ENCODE measurements at regions not wholly inside any gene's neighbourhood (a gene's known extent, or its start where the extent isn't known, plus 50 kb on each side); places are given as distances from the start of the nearest gene placed in this dataset.

GRCh38 chr4:64883087-64883807, 474.0 kb upstream of the TECRL start:
- H3K27ac ChIP-seq (ENCODE audit: low read depth in 2 of 2, low read length in 2 of 2), result no peak overlapping the region
- no peak overlapping the region for H3K9ac ChIP-seq (ENCODE audit: low read length in 3 of 3)
- H3K4me1 ChIP-seq (ENCODE audit: control insufficient read depth in 2 of 3, insufficient read depth in 2 of 3, low read depth in 1 of 3, low read length in 3 of 3), result no peaks in the 10 kb centered on the region
- no peak for TF ChIP-seq CTCF (IDR thresholded peaks at IDR 0.05; ENCODE audit: borderline replicate concordance, extremely low read depth, insufficient read depth)
- intact Hi-C loops (cut with DNase I), result no loop called here
- no peaks in the 10 kb centered on the region for H3K36me3 ChIP-seq (ENCODE audit: control insufficient read depth in 2 of 3, insufficient read depth in 3 of 3, low read length in 3 of 3)
- no peaks in the 10 kb centered on the region for H3K9me3 ChIP-seq (ENCODE audit: control insufficient read depth in 2 of 3, insufficient read depth in 1 of 3, low read length in 3 of 3)
- DNase-seq (peak in 2 of 5 donors; percentile 46 to 60), FAIRE-seq (no peak)
- no peaks in the 10 kb centered on the region for H3K27me3 ChIP-seq (ENCODE audit: control insufficient read depth, insufficient read depth, low read length)
- no peak overlapping the region for H3K4me3 ChIP-seq (ENCODE audit: low read length in 3 of 3)

- no peak for TF ChIP-seq CTCF (IDR thresholded peaks at IDR 0.05; ENCODE audit: borderline replicate concordance, extremely low read depth, insufficient read depth)
- intact Hi-C loops (cut with DNase I), result no loop called here
- Histone ChIP-seq H3K4me1 (ENCODE audit: control insufficient read depth in 2 of 3, insufficient read depth in 2 of 3, low read depth in 1 of 3, low read length in 3 of 3) (no peaks in the 10 kb centered on the region), H3K9me3 (ENCODE audit: control insufficient read depth in 2 of 3, insufficient read depth in 1 of 3, low read length in 3 of 3) (no peaks in the 10 kb centered on the region), H3K27ac (ENCODE audit: low read depth in 2 of 2, low read length in 2 of 2) (no peak overlapping the region), H3K9ac (ENCODE audit: low read length in 3 of 3) (no peak overlapping the region), H3K4me3 (ENCODE audit: low read length in 3 of 3) (no peak overlapping the region), H3K36me3 (ENCODE audit: control insufficient read depth in 2 of 3, insufficient read depth in 3 of 3, low read length in 3 of 3) (no peaks in the 10 kb centered on the region), H3K27me3 (ENCODE audit: control insufficient read depth, insufficient read depth, low read length) (no peaks in the 10 kb centered on the region)
- FAIRE-seq, result no peak
- DNase-seq, result no peak
These were observed 473.2 kb upstream of the TECRL start for GRCh38 chr4:64882311-64883086.

GRCh38 chr4:64880557-64880956, 471.3 kb upstream of the TECRL start:
- no peak for TF ChIP-seq CTCF (IDR thresholded peaks at IDR 0.05; ENCODE audit: borderline replicate concordance, extremely low read depth, insufficient read depth)
- no peak for FAIRE-seq
- H3K4me1 ChIP-seq (ENCODE audit: control insufficient read depth in 2 of 3, insufficient read depth in 2 of 3, low read depth in 1 of 3, low read length in 3 of 3), result no peaks in the 10 kb centered on the region

More at GRCh38 chr4:64880557-64880956, 471.3 kb upstream of the TECRL start:
- no peaks in the 10 kb centered on the region for H3K27me3 ChIP-seq (ENCODE audit: control insufficient read depth, insufficient read depth, low read length)
- H3K9me3 ChIP-seq (ENCODE audit: control insufficient read depth in 2 of 3, insufficient read depth in 1 of 3, low read length in 3 of 3), result no peaks in the 10 kb centered on the region
- no peak overlapping the region for H3K9ac ChIP-seq (ENCODE audit: low read length in 3 of 3)
- intact Hi-C loops (cut with DNase I), result no loop called here
- no peak overlapping the region for H3K4me3 ChIP-seq (ENCODE audit: low read length in 3 of 3)
- peak in 1 of 5 donors; percentile 55 for DNase-seq
- H3K27ac ChIP-seq (ENCODE audit: low read depth in 2 of 2, low read length in 2 of 2), result no peak overlapping the region
- no peaks in the 10 kb centered on the region for H3K36me3 ChIP-seq (ENCODE audit: control insufficient read depth in 2 of 3, insufficient read depth in 3 of 3, low read length in 3 of 3)

Data from kidney (tissue), 13 donors.